ENCODE measurements at regions not wholly inside any gene's neighbourhood (a gene's known extent, or its start where the extent isn't known, plus 50 kb on each side); places are given as distances from the start of the nearest gene placed in this dataset.

DNA sequence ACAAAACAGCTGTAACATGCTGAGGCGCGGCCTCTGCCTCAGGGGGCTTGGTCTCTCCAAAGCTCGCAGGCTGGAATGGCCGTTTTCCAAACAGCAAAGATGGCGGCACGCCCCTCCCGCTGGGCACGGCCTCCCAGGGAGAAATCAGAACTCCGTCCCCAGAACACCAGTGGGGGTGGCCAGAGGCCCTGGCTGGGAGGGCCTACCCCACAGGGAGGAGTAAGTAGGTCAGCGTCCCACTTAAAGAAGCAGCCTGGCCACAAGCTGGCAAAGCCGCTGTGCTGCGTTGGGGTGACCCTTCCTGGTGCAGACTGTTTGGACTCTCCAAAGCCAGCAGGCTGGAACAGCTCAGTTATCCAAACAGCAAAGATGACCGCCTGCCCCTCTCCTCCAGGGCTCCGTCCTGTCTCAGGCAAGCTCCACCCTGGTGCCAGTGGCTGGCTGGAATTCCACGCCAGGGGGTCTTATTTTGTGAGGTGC is 862.8 kb downstream of the TRIML1 start:
- no peak for TF ChIP-seq POLR2AphosphoS5 (IDR thresholded peaks at IDR 0.05)
- TF ChIP-seq, protein P1, sequence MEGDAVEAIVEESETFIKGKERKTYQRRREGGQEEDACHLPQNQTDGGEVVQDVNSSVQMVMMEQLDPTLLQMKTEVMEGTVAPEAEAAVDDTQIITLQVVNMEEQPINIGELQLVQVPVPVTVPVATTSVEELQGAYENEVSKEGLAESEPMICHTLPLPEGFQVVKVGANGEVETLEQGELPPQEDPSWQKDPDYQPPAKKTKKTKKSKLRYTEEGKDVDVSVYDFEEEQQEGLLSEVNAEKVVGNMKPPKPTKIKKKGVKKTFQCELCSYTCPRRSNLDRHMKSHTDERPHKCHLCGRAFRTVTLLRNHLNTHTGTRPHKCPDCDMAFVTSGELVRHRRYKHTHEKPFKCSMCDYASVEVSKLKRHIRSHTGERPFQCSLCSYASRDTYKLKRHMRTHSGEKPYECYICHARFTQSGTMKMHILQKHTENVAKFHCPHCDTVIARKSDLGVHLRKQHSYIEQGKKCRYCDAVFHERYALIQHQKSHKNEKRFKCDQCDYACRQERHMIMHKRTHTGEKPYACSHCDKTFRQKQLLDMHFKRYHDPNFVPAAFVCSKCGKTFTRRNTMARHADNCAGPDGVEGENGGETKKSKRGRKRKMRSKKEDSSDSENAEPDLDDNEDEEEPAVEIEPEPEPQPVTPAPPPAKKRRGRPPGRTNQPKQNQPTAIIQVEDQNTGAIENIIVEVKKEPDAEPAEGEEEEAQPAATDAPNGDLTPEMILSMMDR (IDR thresholded peaks at IDR 0.05) = no peak
